ENCODE measurements at regions not wholly inside any gene's neighbourhood (a gene's known extent, or its start where the extent isn't known, plus 50 kb on each side); places are given as distances from the start of the nearest gene placed in this dataset.

GRCh38 chr2:46829231-46829995, 86.2 kb downstream of the MCFD2 start:
- peaks cover 0 to 2% (median 0%) of the 10 kb centered on the region in 4 donors for H3K9me3 ChIP-seq (ENCODE audit: control insufficient read depth in 4 of 4, low read length in 3 of 4)
- H3K4me1 ChIP-seq (ENCODE audit: control insufficient read depth in 4 of 4, insufficient read depth in 4 of 4, low read length in 3 of 4) = no peaks in the 10 kb centered on the region
- no peak for DNase-seq (ENCODE audit: low spot score)
- H3K9ac ChIP-seq (ENCODE audit: low read depth in 1 of 2, low read length in 2 of 2) = no peak overlapping the region
- no peak for TF ChIP-seq RXRA (IDR thresholded peaks at IDR 0.05)
- no peak for TF ChIP-seq FOXA2 (IDR thresholded peaks at IDR 0.05)
- TF ChIP-seq SP1 (IDR thresholded peaks at IDR 0.05) = no peak
- TF ChIP-seq HNF4G (IDR thresholded peaks at IDR 0.05) = no peak
- TF ChIP-seq JUND (IDR thresholded peaks at IDR 0.05) = no peak
- no peak for TF ChIP-seq MAX (IDR thresholded peaks at IDR 0.05)
- TF ChIP-seq REST (IDR thresholded peaks at IDR 0.05) = no peak
- no peak for TF ChIP-seq TAF1 (conservative IDR thresholded peaks at IDR 0.05)
- TF ChIP-seq EGR1 (IDR thresholded peaks at IDR 0.05; ENCODE audit: low read depth in 2 of 2) = no peak
- no peak for TF ChIP-seq YY1 (IDR thresholded peaks at IDR 0.05)
- 90% methylated on average over 12 of the region's 12 CpGs for WGBS
- no peaks in the 10 kb centered on the region for H3K27me3 ChIP-seq (ENCODE audit: control insufficient read depth in 4 of 4, insufficient read depth in 4 of 4, low read length in 3 of 4)
- H3K4me3 ChIP-seq (ENCODE audit: low read depth in 1 of 3, low read length in 3 of 3) = no peak overlapping the region
- H3K36me3 ChIP-seq (ENCODE audit: control insufficient read depth in 4 of 4, insufficient read depth in 3 of 4, low read depth in 1 of 4, low read length in 3 of 4) = no peaks in the 10 kb centered on the region
- no peak overlapping the region for H3K27ac ChIP-seq (ENCODE audit: low read depth in 1 of 2, low read length in 2 of 2)

- DNase-seq (ENCODE audit: low spot score) = no peak
- Histone ChIP-seq H3K9me3 (ENCODE audit: control insufficient read depth in 4 of 4, low read length in 3 of 4) (peaks cover 0 to 2% (median 0%) of the 10 kb centered on the region in 4 donors), H3K27ac (ENCODE audit: low read depth in 1 of 2, low read length in 2 of 2) (no peak overlapping the region), H3K4me3 (ENCODE audit: low read depth in 1 of 3, low read length in 3 of 3) (no peak overlapping the region), H3K27me3 (ENCODE audit: control insufficient read depth in 4 of 4, insufficient read depth in 4 of 4, low read length in 3 of 4) (no peaks in the 10 kb centered on the region), H3K9ac (ENCODE audit: low read depth in 1 of 2, low read length in 2 of 2) (no peak overlapping the region), H3K36me3 (ENCODE audit: control insufficient read depth in 4 of 4, insufficient read depth in 3 of 4, low read depth in 1 of 4, low read length in 3 of 4) (no peaks in the 10 kb centered on the region), H3K4me1 (ENCODE audit: control insufficient read depth in 4 of 4, insufficient read depth in 4 of 4, low read length in 3 of 4) (no peaks in the 10 kb centered on the region)
- WGBS = 92% methylated on average over 2 of the region's 2 CpGs
- TF ChIP-seq GABPA (IDR thresholded peaks at IDR 0.05 in 1 of 2, conservative IDR thresholded peaks at IDR 0.05 in 1 of 2) (no peak), REST (IDR thresholded peaks at IDR 0.05) (no peak), JUND (IDR thresholded peaks at IDR 0.05) (no peak), NR2F2 (IDR thresholded peaks at IDR 0.05) (no peak), TAF1 (conservative IDR thresholded peaks at IDR 0.05) (no peak), ZBTB33 (IDR thresholded peaks at IDR 0.05) (no peak), ATF3 (IDR thresholded peaks at IDR 0.05) (no peak), RXRA (IDR thresholded peaks at IDR 0.05) (no peak), HNF4G (IDR thresholded peaks at IDR 0.05) (no peak), CTCF (IDR thresholded peaks at IDR 0.05; ENCODE audit: low read depth, low read length, missing input control) (no peak), EGR1 (IDR thresholded peaks at IDR 0.05; ENCODE audit: low read depth in 2 of 2) (no peak), MAX (IDR thresholded peaks at IDR 0.05) (no peak), YY1 (IDR thresholded peaks at IDR 0.05) (no peak), FOXA2 (IDR thresholded peaks at IDR 0.05) (no peak), FOXA1 (IDR thresholded peaks at IDR 0.05) (no peak), HNF4A (conservative IDR thresholded peaks at IDR 0.05) (no peak), RAD21 (IDR thresholded peaks at IDR 0.05) (no peak), SP1 (IDR thresholded peaks at IDR 0.05) (no peak)
These were observed 86.9 kb downstream of the MCFD2 start for GRCh38 chr2:46828491-46829230.
